Epithelial cell of esophagus (primary cell): ENCODE measurements at regions not wholly inside any gene's neighbourhood (a gene's known extent, or its start where the extent isn't known, plus 50 kb on each side); places are given as distances from the start of the nearest gene placed in this dataset.

Source experiments
- DNase-seq: peaks from one replicate; pipeline ENCODE4 v3.0.0; 2010; ENCODE audit warnings: low read depth
- H3K4me3 ChIP-seq: 2 replicates; pipeline ENCODE4 v1.5.1; 2011; ENCODE audit warnings: mild to moderate bottlenecking, low read length, control low read depth
- CTCF ChIP-seq: IDR thresholded peaks from 2 replicates; pipeline ENCODE4 v1.5.1; 2011; ENCODE audit warnings: low read depth, mild to moderate bottlenecking, low read length, control low read depth, inconsistent platforms; ENCODE audit not compliant: insufficient read depth; ENCODE audit errors: missing control alignments

GRCh38 chr3:194205675-194206133, 69.8 kb downstream of the HES1 start:
- TF ChIP-seq CTCF, result no peak
- peak; percentile 55 for DNase-seq
- H3K4me3 ChIP-seq, result no peak overlapping the region

- no peak for TF ChIP-seq CTCF
- H3K4me3 ChIP-seq, result no peak overlapping the region
- DNase-seq, result peak; percentile 32
These were observed 70.4 kb downstream of the HES1 start for GRCh38 chr3:194206320-194206719.

- H3K4me3 ChIP-seq, result no peak overlapping the region
- TF ChIP-seq CTCF, result no peak
- no peak for DNase-seq
These were observed 72.8 kb downstream of the HES1 start for GRCh38 chr3:194208709-194209108.

- no peak for TF ChIP-seq CTCF
- H3K4me3 ChIP-seq, result no peak overlapping the region
- no peak for DNase-seq
These were observed 76.4 kb downstream of the HES1 start for GRCh38 chr3:194212161-194212844.

GRCh38 chr3:194212845-194213331, 76.9 kb downstream of the HES1 start:
- DNase-seq, result no peak

GRCh38 chr3:194215392-194215791, 79.4 kb downstream of the HES1 start:
- TF ChIP-seq CTCF, result no peak
- no peak for DNase-seq
- no peak overlapping the region for H3K4me3 ChIP-seq

More at GRCh38 chr3:194212845-194213331, 76.9 kb downstream of the HES1 start:
- H3K4me3 ChIP-seq, result no peak overlapping the region
- TF ChIP-seq CTCF, result no peak

- DNase-seq, result no peak
- no peak for TF ChIP-seq CTCF
- H3K4me3 ChIP-seq, result no peak overlapping the region
These were observed 82.9 kb downstream of the HES1 start for GRCh38 chr3:194218646-194219453.
